HG02759 (cell line): ENCODE measurements at regions not wholly inside any gene's neighbourhood (a gene's known extent, or its start where the extent isn't known, plus 50 kb on each side); places are given as distances from the start of the nearest gene placed in this dataset.

Experiments
- ATAC-seq: cut with Tn5 transposase; IDR thresholded peaks from one replicate; pipeline ENCODE4 v1.9.1; 2021; ENCODE audit warnings: mild to moderate bottlenecking, moderate library complexity; ENCODE audit not compliant: unreplicated experiment

GRCh38 chr18:26794230-26795101 is 71.0 kb downstream of the AQP4 start:
- no peak for ATAC-seq

GRCh38 chr18:26792661-26793060 is 72.8 kb downstream of the AQP4 start:
- no peak for ATAC-seq

- ATAC-seq = no peak
These were observed 73.8 kb downstream of the AQP4 start for GRCh38 chr18:26791676-26792075.

GRCh38 chr18:26784599-26784998 is 80.9 kb downstream of the AQP4 start:
- no peak for ATAC-seq

- ATAC-seq = no peak
These were observed 82.3 kb downstream of the AQP4 start for GRCh38 chr18:26783170-26783569.

- no peak for ATAC-seq
These were observed 84.8 kb downstream of the AQP4 start for GRCh38 chr18:26780520-26781325.

- ATAC-seq = no peak
These were observed 87.5 kb downstream of the AQP4 start for GRCh38 chr18:26778054-26778393.

- ATAC-seq = no peak
These were observed 88.0 kb downstream of the AQP4 start for GRCh38 chr18:26777351-26778053.

- ATAC-seq = no peak
These were observed 92.8 kb downstream of the AQP4 start for GRCh38 chr18:26772691-26773090.

GRCh38 chr18:26771524-26771923 is 94.0 kb downstream of the AQP4 start:
- ATAC-seq = peak; percentile 49

GRCh38 chr18:26768385-26768784 is 97.1 kb downstream of the AQP4 start:
- ATAC-seq = no peak

- no peak for ATAC-seq
These were observed 100.0 kb downstream of the AQP4 start for GRCh38 chr18:26765498-26765897.

- ATAC-seq = no peak
These were observed 100.9 kb downstream of the AQP4 start for GRCh38 chr18:26764586-26764985.

GRCh38 chr18:26764177-26764576 is 101.3 kb downstream of the AQP4 start:
- ATAC-seq = no peak

GRCh38 chr18:26763446-26764110 is 101.9 kb downstream of the AQP4 start:
- ATAC-seq = no peak

GRCh38 chr18:26757263-26758019 is 108.1 kb downstream of the AQP4 start:
- no peak for ATAC-seq

- ATAC-seq = no peak
These were observed 109.0 kb downstream of the AQP4 start for GRCh38 chr18:26756556-26756955.

GRCh38 chr18:26746826-26747475 is 118.6 kb downstream of the AQP4 start:
- ATAC-seq = no peak

- ATAC-seq = no peak
These were observed 119.1 kb downstream of the AQP4 start for GRCh38 chr18:26746398-26746797.
